ENCODE measurements at regions not wholly inside any gene's neighbourhood (a gene's known extent, or its start where the extent isn't known, plus 50 kb on each side); places are given as distances from the start of the nearest gene placed in this dataset.

- Histone ChIP-seq H3K9ac (ENCODE audit: insufficient read depth in 1 of 2, low read length in 2 of 2) (no peak overlapping the region), H3K27ac (ENCODE audit: low read depth in 1 of 2, low read length in 1 of 2) (no peak overlapping the region), H3K4me3 (no peak overlapping the region), H3K4me1 (ENCODE audit: control insufficient read depth in 5 of 5, insufficient read depth in 5 of 5, low read length in 5 of 5) (no peaks in the 10 kb centered on the region), H3K27me3 (ENCODE audit: control insufficient read depth in 3 of 3, insufficient read depth in 3 of 3, low read length in 2 of 3) (no peaks in the 10 kb centered on the region), H3K36me3 (ENCODE audit: control insufficient read depth in 4 of 4, insufficient read depth in 4 of 4, low read length in 4 of 4) (no peaks in the 10 kb centered on the region), H3K9me3 (ENCODE audit: control insufficient read depth in 4 of 4, insufficient read depth in 3 of 4, low read length in 3 of 4) (peaks cover 0 to 10% (median under 1%) of the 10 kb centered on the region in 4 donors)
- ATAC-seq (ENCODE audit: insufficient read depth, low FRiP score) = no peak
- no peak for DNase-seq
- 75 to 79% methylated on average over 3 of the region's 3 CpGs for WGBS, 2 donors
- TF ChIP-seq CTCF (IDR thresholded peaks at IDR 0.05; ENCODE audit: control extremely low read depth, extremely low read depth) = no peak
Observed at GRCh38 chr6:8908638-8909037, 473.3 kb upstream of the SLC35B3 start.

GRCh38 chr6:8906699-8907098, 471.4 kb upstream of the SLC35B3 start:
- H3K27me3 ChIP-seq (ENCODE audit: control insufficient read depth in 3 of 3, insufficient read depth in 3 of 3, low read length in 2 of 3) = no peaks in the 10 kb centered on the region
- peaks cover 0 to 5% (median 0%) of the 10 kb centered on the region in 4 donors for H3K9me3 ChIP-seq (ENCODE audit: control insufficient read depth in 4 of 4, insufficient read depth in 3 of 4, low read length in 3 of 4)
- ATAC-seq (ENCODE audit: insufficient read depth, low FRiP score) (no peak), DNase-seq (no peak)
- no peaks in the 10 kb centered on the region for H3K4me1 ChIP-seq (ENCODE audit: control insufficient read depth in 5 of 5, insufficient read depth in 5 of 5, low read length in 5 of 5)
- H3K9ac ChIP-seq (ENCODE audit: insufficient read depth in 1 of 2, low read length in 2 of 2) = no peak overlapping the region
- no peak overlapping the region for H3K4me3 ChIP-seq
- no peak for TF ChIP-seq CTCF (IDR thresholded peaks at IDR 0.05; ENCODE audit: control extremely low read depth, extremely low read depth)
- H3K27ac ChIP-seq (ENCODE audit: low read depth in 1 of 2, low read length in 1 of 2) = no peak overlapping the region
- H3K36me3 ChIP-seq (ENCODE audit: control insufficient read depth in 4 of 4, insufficient read depth in 4 of 4, low read length in 4 of 4) = no peaks in the 10 kb centered on the region

- H3K4me3 ChIP-seq = no peak overlapping the region
- no peaks in the 10 kb centered on the region for H3K9me3 ChIP-seq (ENCODE audit: control insufficient read depth in 4 of 4, insufficient read depth in 3 of 4, low read length in 3 of 4)
- DNase-seq = peak in 2 of 3 donors; percentile 2 to 21
- H3K36me3 ChIP-seq (ENCODE audit: control insufficient read depth in 4 of 4, insufficient read depth in 4 of 4, low read length in 4 of 4) = no peaks in the 10 kb centered on the region
- no peak for TF ChIP-seq CTCF (IDR thresholded peaks at IDR 0.05; ENCODE audit: control extremely low read depth, extremely low read depth)
- H3K9ac ChIP-seq (ENCODE audit: insufficient read depth in 1 of 2, low read length in 2 of 2) = no peak overlapping the region
- H3K27me3 ChIP-seq (ENCODE audit: control insufficient read depth in 3 of 3, insufficient read depth in 3 of 3, low read length in 2 of 3) = no peaks in the 10 kb centered on the region
- ATAC-seq (ENCODE audit: insufficient read depth, low FRiP score) = peak; percentile 47
- no peak overlapping the region for H3K27ac ChIP-seq (ENCODE audit: low read depth in 1 of 2, low read length in 1 of 2)
- WGBS, 2 donors = 6 to 19% methylated on average over 2 of the region's 2 CpGs
- no peaks in the 10 kb centered on the region for H3K4me1 ChIP-seq (ENCODE audit: control insufficient read depth in 5 of 5, insufficient read depth in 5 of 5, low read length in 5 of 5)
Observed at GRCh38 chr6:8905757-8906156, 470.4 kb upstream of the SLC35B3 start.

- Histone ChIP-seq H3K27ac (ENCODE audit: low read depth in 1 of 2, low read length in 1 of 2) (no peak overlapping the region), H3K4me3 (no peak overlapping the region), H3K36me3 (ENCODE audit: control insufficient read depth in 4 of 4, insufficient read depth in 4 of 4, low read length in 4 of 4) (no peaks in the 10 kb centered on the region), H3K27me3 (ENCODE audit: control insufficient read depth in 3 of 3, insufficient read depth in 3 of 3, low read length in 2 of 3) (no peaks in the 10 kb centered on the region), H3K9me3 (ENCODE audit: control insufficient read depth in 4 of 4, insufficient read depth in 3 of 4, low read length in 3 of 4) (no peaks in the 10 kb centered on the region), H3K9ac (ENCODE audit: insufficient read depth in 1 of 2, low read length in 2 of 2) (no peak overlapping the region), H3K4me1 (ENCODE audit: control insufficient read depth in 5 of 5, insufficient read depth in 5 of 5, low read length in 5 of 5) (no peaks in the 10 kb centered on the region)
- WGBS, 2 donors = 61 to 69% methylated on average over 3 of the region's 3 CpGs
- DNase-seq = no peak
- TF ChIP-seq CTCF (IDR thresholded peaks at IDR 0.05; ENCODE audit: control extremely low read depth, extremely low read depth) = no peak
- ATAC-seq (ENCODE audit: insufficient read depth, low FRiP score) = no peak
Observed at GRCh38 chr6:8904754-8905153, 469.4 kb upstream of the SLC35B3 start.
